HCT116 (cell line): ENCODE measurements at regions not wholly inside any gene's neighbourhood (a gene's known extent, or its start where the extent isn't known, plus 50 kb on each side); places are given as distances from the start of the nearest gene placed in this dataset.

Experiments
- ATAC-seq: fragments of 200-7000 bp; cut with Tn5 transposase; 2 replicates; pipeline ENCODE4 v1.9.1; 2020; ENCODE audit warnings: mild to moderate bottlenecking, moderate library complexity
- BruUV-seq: library from RNA; stranded (reverse); fragments of 400-500 nt; replicated peaks from 2 replicates; lab custom pipeline; 2021; lab: Mats Ljungman, UMichigan
- CTCF ChIA-PET: fragments of 300-600 bp; sonication (Branson Sonifier 250); formaldehyde crosslinking; loops from one replicate; lab custom pipeline; 2021; ENCODE audit warnings: antibody characterized with exemption; lab: Charles Lee
- POLR2A ChIA-PET: fragments of 300-600, 350-600 bp; sonication (Branson Sonifier 250); formaldehyde crosslinking; loops from one replicate; lab custom pipeline; 2021; ENCODE audit warnings: antibody characterized with exemption; lab: Charles Lee
- RAD21 ChIA-PET, 2 experiments: fragments of 300-600 bp; sonication (Branson Sonifier 250); formaldehyde crosslinking; loops; one replicate each; lab custom pipeline; 2023; ENCODE audit warnings: low total read pairs in 2 of 2; ENCODE audit not compliant: uncharacterized antibody in 2 of 2, unreplicated experiment in 2 of 2, low non-redundant PET in 1 of 2; lab: Charles Lee
- DNase-seq: peaks from one replicate; pipeline ENCODE4 v3.0.0-alpha.2; 2010; ENCODE audit warnings: low read depth, low spot score
- H2AFZ ChIP-seq: fragments of 200-600 bp; shearing (Covaris generic), sonication (generic); 2 replicates; pipeline ENCODE4 v1.6.1; 2017; ENCODE audit warnings: low read depth, mixed run types, mixed read lengths, antibody characterized with exemption, low read length; ENCODE audit not compliant: poor library complexity, severe bottlenecking
- H3K27ac ChIP-seq: 2 replicates; pipeline ENCODE4 v1.5.1; 2012; ENCODE audit warnings: low read depth, low read length
- H3K27me3 ChIP-seq: fragments of 200-600 bp; sonication (generic); 2 replicates; pipeline ENCODE4 v1.6.1; 2016; ENCODE audit warnings: mixed run types, low read length, mixed read lengths; ENCODE audit not compliant: insufficient read depth
- H3K36me3 ChIP-seq, 2 experiments: fragments of 200-500 bp in 1 of 2; fragments of 200-600 bp in 1 of 2; sonication (Bioruptor generic) in 1 of 2; sonication (generic) in 1 of 2; 2 replicates each; pipeline versions ENCODE4 v1.5.1 to v1.6.1; 2014 to 2016; ENCODE audit warnings: low read length in 2 of 2, inconsistent platforms in 1 of 2, mixed read lengths in 1 of 2, mixed run types in 1 of 2; ENCODE audit not compliant: insufficient read depth in 2 of 2, control insufficient read depth in 1 of 2
- H3K4me1 ChIP-seq, 2 experiments: fragments of 200-600 bp in 1 of 2; sonication (generic) in 1 of 2; 2 replicates each; pipeline versions ENCODE4 v1.5.1 to v1.6.1; 2012 to 2017; ENCODE audit warnings: low read length in 2 of 2, inconsistent platforms in 1 of 2, mild to moderate bottlenecking in 1 of 2, mixed read lengths in 1 of 2, mixed run types in 1 of 2, moderate library complexity in 1 of 2; ENCODE audit not compliant: insufficient read depth in 2 of 2, control insufficient read depth in 1 of 2
- H3K4me2 ChIP-seq: fragments of 200-600 bp; sonication (generic); 2 replicates; pipeline ENCODE4 v1.6.1; 2017; ENCODE audit warnings: mixed run types, low read length, mixed read lengths
- H3K4me3 ChIP-seq, 2 experiments: fragments of 200-600 bp in 1 of 2; sonication (generic) in 1 of 2; replicated peaks in 1 of 2; 2 replicates each; pipeline ENCODE4 v1.5.1; 2011 to 2016; ENCODE audit warnings: low read length in 2 of 2, control low read depth in 1 of 2, low read depth in 1 of 2, mild to moderate bottlenecking in 1 of 2, mixed read lengths in 1 of 2, mixed run types in 1 of 2
- H3K79me2 ChIP-seq: fragments of 200-600 bp; sonication (generic); 2 replicates; pipeline ENCODE4 v1.6.1; 2017; ENCODE audit warnings: mild to moderate bottlenecking, mixed run types, low read length, moderate library complexity, mixed read lengths; ENCODE audit not compliant: insufficient read depth
- H3K9ac ChIP-seq: fragments of 200-600 bp; sonication (generic); 2 replicates; pipeline ENCODE4 v1.6.1; 2016; ENCODE audit warnings: low read length, mixed read lengths
- H3K9me2 ChIP-seq: fragments of 200-600 bp; sonication (generic), shearing (Covaris generic); 2 replicates; pipeline ENCODE4 v1.6.1; 2017; ENCODE audit warnings: mixed run types, mild to moderate bottlenecking, moderate library complexity; ENCODE audit not compliant: insufficient read depth
- H3K9me3 ChIP-seq, 2 experiments: fragments of 200-500 bp in 1 of 2; fragments of 200-600 bp in 1 of 2; sonication (Bioruptor generic) in 1 of 2; sonication (generic) in 1 of 2; 2 replicates each; pipeline ENCODE4 v1.6.1; 2014 to 2017; ENCODE audit warnings: low read length in 2 of 2, mixed read lengths in 2 of 2, inconsistent platforms in 1 of 2, low read depth in 1 of 2, mild to moderate bottlenecking in 1 of 2, mixed run types in 1 of 2, moderate library complexity in 1 of 2; ENCODE audit not compliant: control insufficient read depth in 1 of 2, insufficient read depth in 1 of 2
- H4K20me1 ChIP-seq: fragments of 200-600 bp; sonication (generic), shearing (Covaris generic); 2 replicates; pipeline ENCODE4 v1.6.1; 2017; ENCODE audit warnings: mixed run types, mild to moderate bottlenecking, moderate library complexity; ENCODE audit not compliant: insufficient read depth
- ATF3 ChIP-seq: IDR thresholded peaks from 2 replicates; pipeline ENCODE4 v1.6.1; 2012
- CEBPB ChIP-seq: IDR thresholded peaks from 2 replicates; pipeline ENCODE4 v1.6.1; 2012; ENCODE audit warnings: low read depth
- CTCF ChIP-seq, 3 experiments: fragments of 200-600 bp in 1 of 3; sonication (generic) in 1 of 3; IDR thresholded peaks in 2 of 3; conservative IDR thresholded peaks in 1 of 3; 2 replicates each; pipeline ENCODE4 v1.5.1; 2012 to 2017; ENCODE audit warnings: low read depth in 2 of 3, low read length in 2 of 3, antibody characterized with exemption in 1 of 3, borderline replicate concordance in 1 of 3, control low read depth in 1 of 3, mild to moderate bottlenecking in 1 of 3, mixed read lengths in 1 of 3, mixed run types in 1 of 3, moderate library complexity in 1 of 3; ENCODE audit not compliant: insufficient read depth in 1 of 3
- EZH2 ChIP-seq: fragments of 200-600 bp; sonication (generic); IDR thresholded peaks from 2 replicates; pipeline ENCODE4 v1.6.1; 2017; ENCODE audit warnings: antibody characterized with exemption, mixed run types
- MAX ChIP-seq: IDR thresholded peaks from 2 replicates; pipeline ENCODE4 v1.6.1; 2012
- POLR2A ChIP-seq: IDR thresholded peaks from 2 replicates; pipeline ENCODE4 v1.7.0; 2011; ENCODE audit warnings: borderline replicate concordance; ENCODE audit not compliant: insufficient read depth, insufficient read length; ENCODE audit errors: extremely low read depth
- POLR2AphosphoS5 ChIP-seq: IDR thresholded peaks from 2 replicates; pipeline ENCODE4 v1.6.1; 2011; ENCODE audit warnings: mild to moderate bottlenecking, low read depth, low read length, moderate library complexity
- RAD21 ChIP-seq: IDR thresholded peaks from 2 replicates; pipeline ENCODE4 v1.6.1; 2012; ENCODE audit warnings: low read depth, mild to moderate bottlenecking
- REST ChIP-seq: IDR thresholded peaks from 2 replicates; pipeline ENCODE4 v1.6.1; 2012; ENCODE audit warnings: low read depth
- SIN3A ChIP-seq: IDR thresholded peaks from 2 replicates; pipeline ENCODE4 v1.6.1; 2012; ENCODE audit warnings: low read depth
- SP1 ChIP-seq: IDR thresholded peaks from 2 replicates; pipeline ENCODE4 v1.6.1; 2012; ENCODE audit warnings: low read depth
- SRF ChIP-seq: IDR thresholded peaks from 2 replicates; pipeline ENCODE4 v1.6.1; 2012; ENCODE audit warnings: low read depth
- ZBTB33 ChIP-seq: IDR thresholded peaks from 2 replicates; pipeline ENCODE4 v1.6.1; 2011; ENCODE audit warnings: mild to moderate bottlenecking, low read length, moderate library complexity; ENCODE audit not compliant: insufficient replicate concordance; ENCODE audit errors: extremely low read depth
- ZFX ChIP-seq: fragments of 450-650 bp; IDR thresholded peaks from 2 replicates; pipeline ENCODE4 v1.6.1; 2017
- intact Hi-C: fragments of 100-400 bp; cut with micrococcal nuclease; formaldehyde crosslinking; loops from 2 replicates; pipeline ENCODE4 v1.10.0; 2022

- no TSS peak for BruUV-seq
- RAD21 ChIA-PET: no interaction called here
Observed at GRCh38 chr15:31469786-31470525, 143.3 kb downstream of the KLF13 start.

More at GRCh38 chr15:31469786-31470525, 143.3 kb downstream of the KLF13 start:
- Histone ChIP-seq H3K9me3 (no peaks in the 10 kb centered on the region), H3K27ac (no peak overlapping the region), H4K20me1 (no peaks in the 10 kb centered on the region), H3K9me2 (no peaks in the 10 kb centered on the region), H3K4me3 (no peak overlapping the region), H2AFZ (no peak overlapping the region), H3K4me1 (peaks cover 0 to 8% of the 10 kb centered on the region in 2 experiments; a peak in 1 of 4 replicates), H3K4me2 (no peak overlapping the region), H3K36me3 (no peaks in the 10 kb centered on the region), H3K27me3 (peaks cover 13% of the 10 kb centered on the region; the same call in 1 of the 2 replicates), H3K9ac (no peak overlapping the region), H3K79me2 (no peaks in the 10 kb centered on the region)
- ATAC-seq: no peak
- CTCF ChIA-PET: no interaction called here
- POLR2A ChIA-PET: no interaction called here
- no peak for TF ChIP-seq SIN3A
- TF ChIP-seq CEBPB: no peak
- TF ChIP-seq ZBTB33: no peak
- TF ChIP-seq ATF3: no peak
- TF ChIP-seq MAX: no peak
- TF ChIP-seq SP1: no peak
- no peak for TF ChIP-seq POLR2AphosphoS5
- no peak for TF ChIP-seq CTCF (IDR thresholded peaks at IDR 0.05 in 2 of 3, conservative IDR thresholded peaks at IDR 0.05 in 1 of 3; ENCODE audit: borderline replicate concordance in 1 of 3, insufficient read depth in 1 of 3, low read depth in 2 of 3, low read length in 2 of 3)
- TF ChIP-seq EZH2: no peak
- no peak for TF ChIP-seq RAD21
- TF ChIP-seq POLR2A: no peak
- no peak for TF ChIP-seq REST
- no peak for TF ChIP-seq SRF
- no peak for TF ChIP-seq ZFX
- DNase-seq: no peak
- intact Hi-C loops: no loop called here
